Osteocyte (in vitro differentiated cells): ENCODE measurements at regions not wholly inside any gene's neighbourhood (a gene's known extent, or its start where the extent isn't known, plus 50 kb on each side); places are given as distances from the start of the nearest gene placed in this dataset.

ENCODE experiments used
- DNase-seq: peaks from one replicate; pipeline ENCODE4 v3.0.0; 2021; ENCODE audit warnings: mixed read lengths; ENCODE audit not compliant: unreplicated experiment; ENCODE audit errors: extremely low spot score
- H3K27ac Mint-ChIP-seq: one replicate; pipeline ENCODE4 v1.8.0; 2021; ENCODE audit warnings: mild to moderate bottlenecking, mixed read lengths; ENCODE audit not compliant: unreplicated experiment
- H3K27me3 Mint-ChIP-seq: one replicate; pipeline ENCODE4 v1.8.0; 2021; ENCODE audit warnings: mixed read lengths; ENCODE audit not compliant: unreplicated experiment
- H3K36me3 Mint-ChIP-seq: one replicate; pipeline ENCODE4 v1.8.0; 2021; ENCODE audit warnings: mixed read lengths; ENCODE audit not compliant: unreplicated experiment
- H3K4me1 Mint-ChIP-seq: one replicate; pipeline ENCODE4 v1.8.0; 2021; ENCODE audit warnings: mixed read lengths; ENCODE audit not compliant: unreplicated experiment
- H3K4me3 Mint-ChIP-seq: one replicate; pipeline ENCODE4 v1.8.0; 2021; ENCODE audit warnings: mild to moderate bottlenecking, moderate library complexity, mixed read lengths; ENCODE audit not compliant: unreplicated experiment
- H3K9me3 Mint-ChIP-seq: one replicate; pipeline ENCODE4 v1.8.0; 2021; ENCODE audit warnings: mixed read lengths; ENCODE audit not compliant: unreplicated experiment
- CTCF ChIP-seq: fragments of 200-600 bp; sonication (generic); IDR thresholded peaks from 2 replicates; pipeline ENCODE4 v1.5.0; 2021; ENCODE audit warnings: antibody characterized with exemption, mild to moderate bottlenecking, moderate library complexity

- Mint-ChIP-seq H3K36me3 (no peaks in the 10 kb centered on the region), H3K9me3 (peaks cover 4% of the 10 kb centered on the region), H3K4me1 (no peaks in the 10 kb centered on the region), H3K27ac (no peak overlapping the region), H3K27me3 (peaks cover 16% of the 10 kb centered on the region), H3K4me3 (no peak overlapping the region)
- TF ChIP-seq CTCF, result no peak
- DNase-seq, result no peak
These were observed 1474.2 kb upstream of the CELF4 start for GRCh38 chr18:39039813-39040212.

GRCh38 chr18:39037925-39038324, 1472.3 kb upstream of the CELF4 start:
- TF ChIP-seq CTCF, result no peak
- H3K4me3 Mint-ChIP-seq, result no peak overlapping the region
- no peaks in the 10 kb centered on the region for H3K36me3 Mint-ChIP-seq
- peaks cover 16% of the 10 kb centered on the region for H3K27me3 Mint-ChIP-seq
- no peaks in the 10 kb centered on the region for H3K4me1 Mint-ChIP-seq
- no peaks in the 10 kb centered on the region for H3K9me3 Mint-ChIP-seq
- no peak for DNase-seq
- no peak overlapping the region for H3K27ac Mint-ChIP-seq

GRCh38 chr18:39033312-39033711, 1467.7 kb upstream of the CELF4 start:
- no peaks in the 10 kb centered on the region for H3K9me3 Mint-ChIP-seq
- no peak for DNase-seq
- H3K4me3 Mint-ChIP-seq, result no peak overlapping the region
- H3K27ac Mint-ChIP-seq, result no peak overlapping the region
- peaks cover 16% of the 10 kb centered on the region for H3K27me3 Mint-ChIP-seq
- no peaks in the 10 kb centered on the region for H3K36me3 Mint-ChIP-seq
- no peak for TF ChIP-seq CTCF
- no peaks in the 10 kb centered on the region for H3K4me1 Mint-ChIP-seq

- DNase-seq, result no peak
- no peak for TF ChIP-seq CTCF
- no peaks in the 10 kb centered on the region for H3K36me3 Mint-ChIP-seq
- no peaks in the 10 kb centered on the region for H3K4me1 Mint-ChIP-seq
- H3K9me3 Mint-ChIP-seq, result no peaks in the 10 kb centered on the region
- H3K4me3 Mint-ChIP-seq, result no peak overlapping the region
- H3K27ac Mint-ChIP-seq, result no peak overlapping the region
- peaks cover 16% of the 10 kb centered on the region for H3K27me3 Mint-ChIP-seq
These were observed 1466.0 kb upstream of the CELF4 start for GRCh38 chr18:39031647-39032046.

- Mint-ChIP-seq H3K36me3 (no peaks in the 10 kb centered on the region), H3K27ac (no peak overlapping the region), H3K9me3 (no peaks in the 10 kb centered on the region), H3K4me3 (no peak overlapping the region), H3K27me3 (peaks cover 11% of the 10 kb centered on the region), H3K4me1 (no peaks in the 10 kb centered on the region)
- no peak for TF ChIP-seq CTCF
- DNase-seq, result no peak
These were observed 1464.6 kb upstream of the CELF4 start for GRCh38 chr18:39030124-39030655.
